IMR-90 (cell line): ENCODE measurements at regions not wholly inside any gene's neighbourhood (a gene's known extent, or its start where the extent isn't known, plus 50 kb on each side); places are given as distances from the start of the nearest gene placed in this dataset.

Experiments
- ATAC-seq: fragments of 200-7000 bp; cut with Tn5 transposase; 2 replicates; pipeline ENCODE4 v1.9.1; 2020; ENCODE audit warnings: low read depth, mild to moderate bottlenecking, moderate library complexity
- BruUV-seq: library from RNA; stranded (reverse); fragments of 400-500 nt; replicated peaks from 2 replicates; lab custom pipeline; 2021; lab: Mats Ljungman, UMichigan
- CTCF ChIA-PET: fragments of 300-600 bp; formaldehyde crosslinking; extraction: SDS; loops from one replicate; lab custom pipeline; 2021; ENCODE audit warnings: antibody characterized with exemption; lab: Yijun Ruan, JAX
- POLR2A ChIA-PET: fragments of 300-600 bp; sonication (Branson Sonifier 250); formaldehyde crosslinking; loops from one replicate; lab custom pipeline; 2022; ENCODE audit warnings: antibody characterized with exemption; ENCODE audit not compliant: unreplicated experiment; lab: Charles Lee
- DNase-seq: peaks from one replicate; pipeline ENCODE4 v3.0.0; 2013
- H2AFZ ChIP-seq: replicated peaks from 2 replicates; pipeline ENCODE3; 2013; ENCODE audit warnings: low read length, mild to moderate bottlenecking; ENCODE audit not compliant: poor library complexity
- H2AK5ac ChIP-seq: 2 replicates; pipeline ENCODE4 v1.6.1; 2013; ENCODE audit warnings: low read depth, low read length, inconsistent platforms
- H2AK9ac ChIP-seq: replicated peaks from 2 replicates; pipeline ENCODE3; 2013; ENCODE audit warnings: mild to moderate bottlenecking, low read depth, low read length, moderate library complexity; ENCODE audit not compliant: poor library complexity
- H2BK120ac ChIP-seq: 2 replicates; pipeline ENCODE4 v1.6.1; 2013; ENCODE audit warnings: low read depth, low read length, inconsistent platforms
- H2BK15ac ChIP-seq: 3 replicates; pipeline ENCODE4 v1.6.1; 2013; ENCODE audit warnings: low read depth, low read length, inconsistent platforms
- H2BK20ac ChIP-seq: 2 replicates; pipeline ENCODE4 v1.6.1; 2013; ENCODE audit warnings: low read depth, mild to moderate bottlenecking, inconsistent platforms, low read length, moderate library complexity
- H2BK5ac ChIP-seq: 2 replicates; pipeline ENCODE4 v1.6.1; 2013; ENCODE audit warnings: mild to moderate bottlenecking, low read depth, low read length, inconsistent platforms; ENCODE audit not compliant: poor library complexity, severe bottlenecking
- H3K14ac ChIP-seq: replicated peaks from 2 replicates; pipeline ENCODE4 v1.6.1; 2013; ENCODE audit warnings: low read depth, low read length, inconsistent platforms
- H3K18ac ChIP-seq: 2 replicates; pipeline ENCODE4 v1.6.1; 2013; ENCODE audit warnings: low read depth, low read length, control low read depth
- H3K23ac ChIP-seq: 2 replicates; pipeline ENCODE4 v1.6.1; 2013; ENCODE audit warnings: low read depth, low read length, inconsistent platforms
- H3K27ac ChIP-seq: 2 replicates; pipeline ENCODE4 v1.5.1; 2013; ENCODE audit warnings: mild to moderate bottlenecking, control low read depth, low read length; ENCODE audit not compliant: insufficient read depth
- H3K27me3 ChIP-seq: 2 replicates; pipeline ENCODE4 v1.6.1; 2013; ENCODE audit warnings: low read length; ENCODE audit not compliant: control insufficient read depth, insufficient read depth
- H3K36me3 ChIP-seq: 2 replicates; pipeline ENCODE4 v1.6.1; 2013; ENCODE audit warnings: low read length, mixed read lengths; ENCODE audit not compliant: control insufficient read depth, insufficient read depth
- H3K4ac ChIP-seq: 2 replicates; pipeline ENCODE4 v1.6.1; 2013; ENCODE audit warnings: low read depth, low read length, inconsistent platforms
- H3K4me1 ChIP-seq: 2 replicates; pipeline ENCODE4 v1.6.1; 2013; ENCODE audit warnings: low read length, mixed read lengths; ENCODE audit not compliant: control insufficient read depth, insufficient read depth
- H3K4me2 ChIP-seq: 2 replicates; pipeline ENCODE4 v1.6.1; 2013; ENCODE audit warnings: low read depth, mild to moderate bottlenecking, control low read depth, low read length, moderate library complexity
- H3K4me3 ChIP-seq: 2 replicates; pipeline ENCODE4 v1.5.1; 2013; ENCODE audit warnings: low read depth, mild to moderate bottlenecking, control low read depth, low read length, moderate library complexity; ENCODE audit not compliant: insufficient read depth
- H3K56ac ChIP-seq: 2 replicates; pipeline ENCODE4 v1.6.1; 2013; ENCODE audit warnings: low read length, inconsistent platforms; ENCODE audit not compliant: insufficient read depth; ENCODE audit errors: extremely low read depth
- H3K79me1 ChIP-seq, 2 experiments: 2 replicates each; pipeline ENCODE4 v1.6.1; 2013; ENCODE audit warnings: low read length in 2 of 2, inconsistent platforms in 1 of 2, low read depth in 1 of 2
- H3K9ac ChIP-seq: 2 replicates; pipeline ENCODE4 v1.6.1; 2013; ENCODE audit warnings: low read depth, low read length, control low read depth
- H3K9me1 ChIP-seq: 2 replicates; pipeline ENCODE4 v1.6.1; 2013; ENCODE audit warnings: low read length, inconsistent platforms; ENCODE audit not compliant: insufficient read depth
- H3K9me3 ChIP-seq: 2 replicates; pipeline ENCODE4 v1.6.1; 2013; ENCODE audit warnings: low read length; ENCODE audit not compliant: control insufficient read depth, insufficient read depth
- H4K20me1 ChIP-seq: 2 replicates; pipeline ENCODE4 v1.6.1; 2013; ENCODE audit warnings: low read length, inconsistent platforms; ENCODE audit not compliant: insufficient read depth
- H4K5ac ChIP-seq: 2 replicates; pipeline ENCODE4 v1.6.1; 2013; ENCODE audit warnings: mild to moderate bottlenecking, low read depth, low read length, control low read depth
- H4K8ac ChIP-seq, 2 experiments: 2 replicates each; pipeline ENCODE4 v1.6.1; 2013; ENCODE audit warnings: low read depth in 2 of 2, low read length in 2 of 2, control low read depth in 1 of 2, inconsistent platforms in 1 of 2
- H4K91ac ChIP-seq: 2 replicates; pipeline ENCODE4 v1.6.1; 2013; ENCODE audit warnings: low read depth, low read length, inconsistent platforms; ENCODE audit not compliant: insufficient read depth
- BHLHE40 ChIP-seq: fragments of 150-350 bp; IDR thresholded peaks from 2 replicates; pipeline ENCODE4 v1.6.1; 2016; ENCODE audit warnings: mild to moderate bottlenecking, low read depth, low read length
- CEBPB ChIP-seq: IDR thresholded peaks from 2 replicates; pipeline ENCODE4 v1.6.1; 2012; ENCODE audit warnings: low read depth, low read length, improper control_type of control experiment
- MAFK ChIP-seq: IDR thresholded peaks from 2 replicates; pipeline ENCODE4 v1.6.1; 2012; ENCODE audit warnings: low read depth, low read length, improper control_type of control experiment
- MAZ ChIP-seq: IDR thresholded peaks from 2 replicates; pipeline ENCODE4 v1.6.1; 2012; ENCODE audit warnings: low read depth, mild to moderate bottlenecking, low read length, improper control_type of control experiment, moderate library complexity, borderline replicate concordance
- MXI1 ChIP-seq: IDR thresholded peaks from 2 replicates; pipeline ENCODE4 v1.6.1; 2012; ENCODE audit warnings: low read depth, mild to moderate bottlenecking, low read length, moderate library complexity, borderline replicate concordance
- NFE2L2 ChIP-seq: fragments of 150-350 bp; IDR thresholded peaks from 2 replicates; pipeline ENCODE4 v1.6.1; 2016; ENCODE audit warnings: low read depth, mild to moderate bottlenecking, low read length
- POLR2A ChIP-seq: IDR thresholded peaks from 2 replicates; pipeline ENCODE4 v1.6.1; 2012; ENCODE audit warnings: mild to moderate bottlenecking, low read depth, low read length
- RAD21 ChIP-seq: IDR thresholded peaks from 2 replicates; pipeline ENCODE4 v1.6.1; 2012; ENCODE audit warnings: low read length, improper control_type of control experiment
- RFX5 ChIP-seq: IDR thresholded peaks from 2 replicates; pipeline ENCODE4 v1.8.0; 2012; ENCODE audit warnings: low read depth, mild to moderate bottlenecking, low read length, moderate library complexity
- SMC3 ChIP-seq: fragments of 150-350 bp; IDR thresholded peaks from 2 replicates; pipeline ENCODE4 v1.6.1; 2016; ENCODE audit warnings: low read depth, mild to moderate bottlenecking, antibody characterized with exemption, low read length, moderate library complexity
- WGBS, 2 experiments: methylation state at CpG; one replicate each; pipeline versions ENCODE4 v1.1.5 to v1.1.7; 2013; ENCODE audit warnings: missing lambda C conversion rate in 2 of 2; ENCODE audit not compliant: insufficient read length in 1 of 2; ENCODE audit errors: extremely low coverage in 2 of 2; 5-methylcytosine and 5-hydroxymethylcytosine counted together
- dilution Hi-C: fragments of 300-500 bp; cut with HindIII; formaldehyde crosslinking; loops from one replicate; pipeline ENCODE4 v1.14.3; 2018; ENCODE audit warnings: low sequenced_read_pairs; ENCODE audit not compliant: unreplicated experiment
- in situ Hi-C: fragments of 300-500 bp; cut with MboI; formaldehyde crosslinking; loops from 3 replicates; pipeline ENCODE4 v1.14.3; 2019; ENCODE audit warnings: low sequenced_read_pairs, inconsistent platforms, mixed read lengths
- intact Hi-C: fragments of 100-400 bp; cut with micrococcal nuclease; formaldehyde crosslinking; loops from 2 replicates; pipeline ENCODE4 v1.10.0; 2022

DNA sequence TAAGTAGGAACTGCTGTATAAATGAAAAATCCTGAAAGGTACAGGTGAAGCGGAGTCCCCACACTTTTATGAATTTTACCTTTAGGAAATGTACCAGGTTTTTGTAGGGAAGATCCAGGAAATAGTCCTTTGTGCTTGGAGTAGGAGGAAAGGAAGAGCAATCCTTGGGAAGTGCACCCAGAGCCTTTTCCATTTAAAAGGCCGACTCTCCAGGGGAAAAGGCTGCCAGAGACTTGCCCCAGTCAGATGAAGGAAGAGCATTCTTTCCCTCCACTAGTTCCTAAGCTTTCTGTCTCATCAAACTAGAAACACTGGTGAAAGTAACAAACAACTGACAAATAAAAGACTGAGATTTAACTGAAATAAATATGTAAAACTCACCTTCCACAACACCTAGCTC is 779.4 kb upstream of the CDH6 start:
- no peaks in the 10 kb centered on the region for H3K36me3 ChIP-seq
- H2BK15ac ChIP-seq = no peak overlapping the region
- H3K4me1 ChIP-seq = no peaks in the 10 kb centered on the region
- H4K5ac ChIP-seq = no peak overlapping the region
- ATAC-seq = no peak
- no peak overlapping the region for H3K4me2 ChIP-seq
- TF ChIP-seq MAZ = no peak
- no peak for TF ChIP-seq BHLHE40
- TF ChIP-seq RAD21 = no peak
- TF ChIP-seq NFE2L2 = no peak
- no peak for TF ChIP-seq POLR2A
- TF ChIP-seq MXI1 = no peak
- TF ChIP-seq RFX5 = no peak
- TF ChIP-seq CEBPB = no peak
- TF ChIP-seq MAFK = no peak
- no peak for TF ChIP-seq SMC3
- H3K4me3 ChIP-seq = no peak overlapping the region
- no peak overlapping the region for H3K27ac ChIP-seq
- H3K4ac ChIP-seq = no peak overlapping the region
- no peak overlapping the region for H2AFZ ChIP-seq
- no peak for DNase-seq
- no TSS peak for BruUV-seq
- intact Hi-C loops = no loop called here
- POLR2A ChIA-PET = no interaction called here
- no peak overlapping the region for H4K8ac ChIP-seq
- no peaks in the 10 kb centered on the region for H3K9me1 ChIP-seq
- no peak overlapping the region for H4K91ac ChIP-seq
- H3K56ac ChIP-seq = no peak overlapping the region
- no peak overlapping the region for H2BK5ac ChIP-seq
- in situ Hi-C loops = loop anchor here (25.0 kb wide), 1 partner anchor 1073 kb away; no protein-coding TSS in a partner anchor
- no peaks in the 10 kb centered on the region for H3K27me3 ChIP-seq
- no CpG with 5 or more reads among the region's 2 CpGs for WGBS, 2 experiments
- H3K79me1 ChIP-seq = no peaks in the 10 kb centered on the region
- H2AK5ac ChIP-seq = no peak overlapping the region
- H3K14ac ChIP-seq = no peak overlapping the region
- dilution Hi-C loops = no loop called here
- H3K9ac ChIP-seq = no peak overlapping the region
- no peaks in the 10 kb centered on the region for H3K9me3 ChIP-seq
- no peak overlapping the region for H3K18ac ChIP-seq
- no peak overlapping the region for H3K23ac ChIP-seq
- H2BK120ac ChIP-seq = no peak overlapping the region
- H4K20me1 ChIP-seq = no peaks in the 10 kb centered on the region
- CTCF ChIA-PET = no interaction called here
- no peak overlapping the region for H2AK9ac ChIP-seq
- H2BK20ac ChIP-seq = no peak overlapping the region
